HCT116 (cell line): ENCODE measurements at regions not wholly inside any gene's neighbourhood (a gene's known extent, or its start where the extent isn't known, plus 50 kb on each side); places are given as distances from the start of the nearest gene placed in this dataset.

ENCODE experiments used
- ATAC-seq: fragments of 200-7000 bp; cut with Tn5 transposase; 2 replicates; pipeline ENCODE4 v1.9.1; 2020; ENCODE audit warnings: mild to moderate bottlenecking, moderate library complexity
- BruUV-seq: library from RNA; stranded (reverse); fragments of 400-500 nt; replicated peaks from 2 replicates; lab custom pipeline; 2021; lab: Mats Ljungman, UMichigan
- CTCF ChIA-PET: fragments of 300-600 bp; sonication (Branson Sonifier 250); formaldehyde crosslinking; loops from one replicate; lab custom pipeline; 2021; ENCODE audit warnings: antibody characterized with exemption; lab: Charles Lee
- POLR2A ChIA-PET: fragments of 300-600, 350-600 bp; sonication (Branson Sonifier 250); formaldehyde crosslinking; loops from one replicate; lab custom pipeline; 2021; ENCODE audit warnings: antibody characterized with exemption; lab: Charles Lee
- RAD21 ChIA-PET, 2 experiments: fragments of 300-600 bp; sonication (Branson Sonifier 250); formaldehyde crosslinking; loops; one replicate each; lab custom pipeline; 2023; ENCODE audit warnings: low total read pairs in 2 of 2; ENCODE audit not compliant: uncharacterized antibody in 2 of 2, unreplicated experiment in 2 of 2, low non-redundant PET in 1 of 2; lab: Charles Lee
- DNase-seq: peaks from one replicate; pipeline ENCODE4 v3.0.0-alpha.2; 2010; ENCODE audit warnings: low read depth, low spot score
- H2AFZ ChIP-seq: fragments of 200-600 bp; shearing (Covaris generic), sonication (generic); 2 replicates; pipeline ENCODE4 v1.6.1; 2017; ENCODE audit warnings: low read depth, mixed run types, mixed read lengths, antibody characterized with exemption, low read length; ENCODE audit not compliant: poor library complexity, severe bottlenecking
- H3K27ac ChIP-seq: 2 replicates; pipeline ENCODE4 v1.5.1; 2012; ENCODE audit warnings: low read depth, low read length
- H3K27me3 ChIP-seq: fragments of 200-600 bp; sonication (generic); 2 replicates; pipeline ENCODE4 v1.6.1; 2016; ENCODE audit warnings: mixed run types, low read length, mixed read lengths; ENCODE audit not compliant: insufficient read depth
- H3K36me3 ChIP-seq, 2 experiments: fragments of 200-500 bp in 1 of 2; fragments of 200-600 bp in 1 of 2; sonication (Bioruptor generic) in 1 of 2; sonication (generic) in 1 of 2; 2 replicates each; pipeline versions ENCODE4 v1.5.1 to v1.6.1; 2014 to 2016; ENCODE audit warnings: low read length in 2 of 2, inconsistent platforms in 1 of 2, mixed read lengths in 1 of 2, mixed run types in 1 of 2; ENCODE audit not compliant: insufficient read depth in 2 of 2, control insufficient read depth in 1 of 2
- H3K4me1 ChIP-seq, 2 experiments: fragments of 200-600 bp in 1 of 2; sonication (generic) in 1 of 2; 2 replicates each; pipeline versions ENCODE4 v1.5.1 to v1.6.1; 2012 to 2017; ENCODE audit warnings: low read length in 2 of 2, inconsistent platforms in 1 of 2, mild to moderate bottlenecking in 1 of 2, mixed read lengths in 1 of 2, mixed run types in 1 of 2, moderate library complexity in 1 of 2; ENCODE audit not compliant: insufficient read depth in 2 of 2, control insufficient read depth in 1 of 2
- H3K4me2 ChIP-seq: fragments of 200-600 bp; sonication (generic); 2 replicates; pipeline ENCODE4 v1.6.1; 2017; ENCODE audit warnings: mixed run types, low read length, mixed read lengths
- H3K4me3 ChIP-seq, 2 experiments: fragments of 200-600 bp in 1 of 2; sonication (generic) in 1 of 2; replicated peaks in 1 of 2; 2 replicates each; pipeline ENCODE4 v1.5.1; 2011 to 2016; ENCODE audit warnings: low read length in 2 of 2, control low read depth in 1 of 2, low read depth in 1 of 2, mild to moderate bottlenecking in 1 of 2, mixed read lengths in 1 of 2, mixed run types in 1 of 2
- H3K79me2 ChIP-seq: fragments of 200-600 bp; sonication (generic); 2 replicates; pipeline ENCODE4 v1.6.1; 2017; ENCODE audit warnings: mild to moderate bottlenecking, mixed run types, low read length, moderate library complexity, mixed read lengths; ENCODE audit not compliant: insufficient read depth
- H3K9ac ChIP-seq: fragments of 200-600 bp; sonication (generic); 2 replicates; pipeline ENCODE4 v1.6.1; 2016; ENCODE audit warnings: low read length, mixed read lengths
- H3K9me2 ChIP-seq: fragments of 200-600 bp; sonication (generic), shearing (Covaris generic); 2 replicates; pipeline ENCODE4 v1.6.1; 2017; ENCODE audit warnings: mixed run types, mild to moderate bottlenecking, moderate library complexity; ENCODE audit not compliant: insufficient read depth
- H3K9me3 ChIP-seq, 2 experiments: fragments of 200-500 bp in 1 of 2; fragments of 200-600 bp in 1 of 2; sonication (Bioruptor generic) in 1 of 2; sonication (generic) in 1 of 2; 2 replicates each; pipeline ENCODE4 v1.6.1; 2014 to 2017; ENCODE audit warnings: low read length in 2 of 2, mixed read lengths in 2 of 2, inconsistent platforms in 1 of 2, low read depth in 1 of 2, mild to moderate bottlenecking in 1 of 2, mixed run types in 1 of 2, moderate library complexity in 1 of 2; ENCODE audit not compliant: control insufficient read depth in 1 of 2, insufficient read depth in 1 of 2
- H4K20me1 ChIP-seq: fragments of 200-600 bp; sonication (generic), shearing (Covaris generic); 2 replicates; pipeline ENCODE4 v1.6.1; 2017; ENCODE audit warnings: mixed run types, mild to moderate bottlenecking, moderate library complexity; ENCODE audit not compliant: insufficient read depth
- ATF3 ChIP-seq: IDR thresholded peaks from 2 replicates; pipeline ENCODE4 v1.6.1; 2012
- CBX3 ChIP-seq: IDR thresholded peaks from 2 replicates; pipeline ENCODE4 v1.6.1; 2012; ENCODE audit warnings: low read depth
- CEBPB ChIP-seq: IDR thresholded peaks from 2 replicates; pipeline ENCODE4 v1.6.1; 2012; ENCODE audit warnings: low read depth
- ELF1 ChIP-seq: IDR thresholded peaks from 2 replicates; pipeline ENCODE4 v1.6.1; 2012; ENCODE audit warnings: low read depth, borderline replicate concordance
- EZH2 ChIP-seq: fragments of 200-600 bp; sonication (generic); IDR thresholded peaks from 2 replicates; pipeline ENCODE4 v1.6.1; 2017; ENCODE audit warnings: antibody characterized with exemption, mixed run types
- EZH2phosphoT487 ChIP-seq: fragments of 200-600 bp; IDR thresholded peaks from 2 replicates; pipeline ENCODE4 v1.6.1; 2018; ENCODE audit warnings: antibody characterized with exemption, borderline replicate concordance
- JUND ChIP-seq: IDR thresholded peaks from 2 replicates; pipeline ENCODE4 v1.6.1; 2012
- RAD21 ChIP-seq: IDR thresholded peaks from 2 replicates; pipeline ENCODE4 v1.6.1; 2012; ENCODE audit warnings: low read depth, mild to moderate bottlenecking
- REST ChIP-seq: IDR thresholded peaks from 2 replicates; pipeline ENCODE4 v1.6.1; 2012; ENCODE audit warnings: low read depth
- SRF ChIP-seq: IDR thresholded peaks from 2 replicates; pipeline ENCODE4 v1.6.1; 2012; ENCODE audit warnings: low read depth
- YY1 ChIP-seq: IDR thresholded peaks from 2 replicates; pipeline ENCODE4 v1.6.1; 2011; ENCODE audit warnings: low read length, low read depth, moderate library complexity, mild to moderate bottlenecking; ENCODE audit not compliant: insufficient replicate concordance; ENCODE audit errors: extremely low read depth
- ZBTB33 ChIP-seq: IDR thresholded peaks from 2 replicates; pipeline ENCODE4 v1.6.1; 2011; ENCODE audit warnings: mild to moderate bottlenecking, low read length, moderate library complexity; ENCODE audit not compliant: insufficient replicate concordance; ENCODE audit errors: extremely low read depth
- ZNF274 ChIP-seq: fragments of 200-500 bp; sonication (Bioruptor generic); IDR thresholded peaks from 2 replicates; pipeline ENCODE4 v1.6.1; 2014; ENCODE audit warnings: mild to moderate bottlenecking, low read depth, low read length, inconsistent platforms
- intact Hi-C: fragments of 100-400 bp; cut with micrococcal nuclease; formaldehyde crosslinking; loops from 2 replicates; pipeline ENCODE4 v1.10.0; 2022

GRCh38 chr16:61274211-61274610 is 762.0 kb downstream of the CDH8 start:
- H4K20me1 ChIP-seq = no peaks in the 10 kb centered on the region
- no peak overlapping the region for H3K27ac ChIP-seq
- H3K9me2 ChIP-seq = no peaks in the 10 kb centered on the region
- peaks cover 10 to 25% of the 10 kb centered on the region in 2 experiments; a peak in 2 of 4 replicates for H3K9me3 ChIP-seq
- ChIA-PET CTCF (no interaction called here), POLR2A (no interaction called here), RAD21 (no interaction called here)
- no peak overlapping the region for H2AFZ ChIP-seq
- H3K36me3 ChIP-seq = no peaks in the 10 kb centered on the region
- TF ChIP-seq YY1 (no peak), RAD21 (no peak), EZH2phosphoT487 (no peak), ZNF274 (no peak), CEBPB (no peak), REST (no peak), EZH2 (no peak), ATF3 (no peak), ELF1 (no peak), SRF (no peak), ZBTB33 (no peak), JUND (no peak), CBX3 (no peak)
- no peaks in the 10 kb centered on the region for H3K27me3 ChIP-seq
- ATAC-seq (no peak), DNase-seq (no peak)
- no peak overlapping the region for H3K4me2 ChIP-seq
- H3K4me1 ChIP-seq = no peaks in the 10 kb centered on the region
- no peaks in the 10 kb centered on the region for H3K79me2 ChIP-seq
- intact Hi-C loops = loop anchor here (10.0 kb wide), 1 partner anchor 61 kb away; no protein-coding TSS in a partner anchor
- BruUV-seq = no TSS peak
- no peak overlapping the region for H3K4me3 ChIP-seq
- no peak overlapping the region for H3K9ac ChIP-seq
